GM10266 (cell line): ENCODE measurements at regions not wholly inside any gene's neighbourhood (a gene's known extent, or its start where the extent isn't known, plus 50 kb on each side); places are given as distances from the start of the nearest gene placed in this dataset.

Source experiments
- DNase-seq: peaks from one replicate; pipeline ENCODE4 v3.0.0; 2012; ENCODE audit errors: extremely low spot score
- TF ChIP-seq, protein P1 (sequence below): IDR thresholded peaks from 2 replicates; pipeline ENCODE4 v1.5.1; 2012; ENCODE audit warnings: mild to moderate bottlenecking, low read depth; ENCODE audit not compliant: control insufficient read depth, insufficient read depth; ENCODE audit errors: missing control alignments

DNA sequence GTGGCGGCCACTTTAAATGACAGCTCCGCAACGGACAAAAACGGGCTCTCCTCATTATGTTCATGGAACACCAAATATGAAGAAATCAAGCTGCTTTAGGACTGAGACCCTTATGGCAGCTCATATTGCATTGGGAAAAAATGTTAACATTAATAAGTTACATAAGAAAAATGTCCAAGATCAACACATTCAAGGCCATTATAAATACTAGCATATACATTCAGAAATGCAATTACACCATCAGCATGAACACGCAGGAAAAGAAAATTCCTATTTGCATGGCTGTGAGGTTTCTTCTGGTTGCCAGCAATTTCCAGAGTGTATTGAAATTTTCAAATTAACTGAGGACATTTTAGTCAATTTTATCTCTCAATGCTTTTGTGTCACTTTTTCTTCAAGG lies 374.1 kb upstream of the NRP1 start:
- TF ChIP-seq, protein P1, sequence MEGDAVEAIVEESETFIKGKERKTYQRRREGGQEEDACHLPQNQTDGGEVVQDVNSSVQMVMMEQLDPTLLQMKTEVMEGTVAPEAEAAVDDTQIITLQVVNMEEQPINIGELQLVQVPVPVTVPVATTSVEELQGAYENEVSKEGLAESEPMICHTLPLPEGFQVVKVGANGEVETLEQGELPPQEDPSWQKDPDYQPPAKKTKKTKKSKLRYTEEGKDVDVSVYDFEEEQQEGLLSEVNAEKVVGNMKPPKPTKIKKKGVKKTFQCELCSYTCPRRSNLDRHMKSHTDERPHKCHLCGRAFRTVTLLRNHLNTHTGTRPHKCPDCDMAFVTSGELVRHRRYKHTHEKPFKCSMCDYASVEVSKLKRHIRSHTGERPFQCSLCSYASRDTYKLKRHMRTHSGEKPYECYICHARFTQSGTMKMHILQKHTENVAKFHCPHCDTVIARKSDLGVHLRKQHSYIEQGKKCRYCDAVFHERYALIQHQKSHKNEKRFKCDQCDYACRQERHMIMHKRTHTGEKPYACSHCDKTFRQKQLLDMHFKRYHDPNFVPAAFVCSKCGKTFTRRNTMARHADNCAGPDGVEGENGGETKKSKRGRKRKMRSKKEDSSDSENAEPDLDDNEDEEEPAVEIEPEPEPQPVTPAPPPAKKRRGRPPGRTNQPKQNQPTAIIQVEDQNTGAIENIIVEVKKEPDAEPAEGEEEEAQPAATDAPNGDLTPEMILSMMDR: no peak
- no peak for DNase-seq

DNA sequence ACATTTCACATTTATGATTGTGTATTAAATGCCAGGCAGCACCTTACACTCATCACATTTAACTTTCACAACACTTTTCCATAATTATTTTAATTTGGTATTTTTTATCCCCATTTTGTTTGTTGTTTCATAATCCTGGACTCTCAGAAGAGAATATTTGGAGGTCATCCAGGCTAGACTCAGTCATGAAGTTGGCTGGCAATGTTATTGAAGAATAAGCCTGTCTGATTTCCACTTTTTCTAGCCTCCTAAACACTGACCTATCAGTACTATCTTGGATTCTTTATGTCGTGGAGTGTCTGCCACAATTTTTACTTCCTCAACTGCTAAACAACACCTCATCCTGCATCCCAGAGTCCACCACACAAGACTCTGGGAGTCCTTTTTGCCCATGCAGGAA lies 372.3 kb upstream of the NRP1 start:
- TF ChIP-seq, protein P1: no peak
- no peak for DNase-seq

DNA sequence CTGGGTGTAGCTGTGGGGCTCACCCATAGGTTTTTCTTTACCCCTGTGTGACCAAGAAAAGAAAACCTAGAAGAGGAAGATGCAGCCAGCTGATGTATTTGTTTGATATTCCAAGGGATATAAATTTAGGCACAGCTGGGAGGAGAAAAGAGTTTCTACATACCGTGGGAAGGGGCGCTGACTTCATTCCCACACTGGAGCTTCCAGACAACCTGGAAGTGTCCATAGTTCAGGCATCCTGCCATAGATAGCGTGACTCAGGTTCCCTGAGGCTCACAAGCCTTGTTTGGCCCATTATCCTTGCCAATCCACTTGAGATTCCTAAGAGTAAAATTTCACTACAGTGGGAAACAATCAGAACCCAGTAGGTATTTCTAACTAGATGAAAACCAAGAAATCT lies 371.7 kb upstream of the NRP1 start:
- DNase-seq: no peak
- TF ChIP-seq, protein P1: no peak

DNA sequence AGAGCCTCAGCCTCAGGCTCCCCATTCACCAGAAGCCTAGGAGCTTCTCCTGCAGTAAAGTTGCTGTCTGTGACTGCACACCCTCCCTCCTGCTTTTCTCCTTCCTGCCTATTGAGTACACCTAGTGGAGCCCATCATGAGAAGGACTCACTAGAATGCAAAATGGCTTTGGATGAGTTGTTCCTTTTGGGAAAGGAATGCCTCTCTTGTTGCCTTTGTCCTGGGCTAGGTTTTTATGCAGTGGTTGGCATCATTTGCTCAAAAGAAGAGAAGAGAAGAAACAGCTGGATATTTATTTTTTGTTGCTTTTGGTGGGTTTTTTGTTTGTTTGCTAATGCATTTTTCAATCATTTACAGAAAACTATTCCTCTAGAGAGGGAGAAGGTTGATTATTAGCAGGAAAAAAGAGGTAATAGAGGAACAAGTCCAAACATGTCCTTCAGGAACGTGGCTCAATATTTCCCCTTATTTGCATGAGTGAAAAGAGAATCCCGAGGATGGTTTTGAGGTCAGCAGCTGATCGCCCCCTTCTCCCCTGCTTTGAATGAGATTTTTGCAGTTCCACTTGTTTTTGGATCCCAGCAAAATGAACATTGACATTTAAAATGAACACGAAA lies 369.9 kb upstream of the NRP1 start:
- DNase-seq: no peak
- TF ChIP-seq, protein P1: no peak

DNA sequence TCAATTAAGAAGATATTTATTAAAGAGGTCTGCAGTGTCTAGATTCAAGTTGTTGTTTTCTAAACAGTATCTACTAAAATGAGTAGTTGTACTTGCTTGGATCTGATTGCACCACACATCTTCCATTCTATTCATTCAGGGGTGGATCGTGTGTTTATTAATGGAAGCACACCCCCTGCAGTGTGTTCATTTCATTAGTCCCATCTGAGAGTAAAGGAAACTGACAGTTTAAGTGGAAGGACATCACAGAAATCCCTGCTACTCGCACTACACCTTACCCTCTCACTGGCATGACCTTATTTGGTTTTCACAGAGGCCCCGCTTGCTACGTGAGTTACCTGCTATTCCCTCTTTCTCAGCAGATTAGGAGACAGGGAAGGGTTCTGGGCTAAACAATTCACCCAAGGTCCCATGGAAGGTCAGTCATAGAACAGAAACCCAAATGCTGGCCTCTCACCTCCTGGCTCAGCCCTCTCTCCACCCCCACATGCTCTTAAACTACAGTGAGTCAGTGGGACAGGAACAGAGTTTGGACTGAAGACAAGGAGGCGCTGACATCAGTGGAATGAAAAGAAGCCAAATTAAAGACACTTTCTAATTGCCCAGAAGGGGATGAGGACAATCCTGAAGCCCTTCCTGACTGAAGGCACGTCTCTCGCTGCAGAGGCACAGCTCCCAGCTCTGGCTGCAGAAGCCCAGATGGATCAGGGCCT lies 369.2 kb upstream of the NRP1 start:
- TF ChIP-seq, protein P1: no peak
- no peak for DNase-seq

DNA sequence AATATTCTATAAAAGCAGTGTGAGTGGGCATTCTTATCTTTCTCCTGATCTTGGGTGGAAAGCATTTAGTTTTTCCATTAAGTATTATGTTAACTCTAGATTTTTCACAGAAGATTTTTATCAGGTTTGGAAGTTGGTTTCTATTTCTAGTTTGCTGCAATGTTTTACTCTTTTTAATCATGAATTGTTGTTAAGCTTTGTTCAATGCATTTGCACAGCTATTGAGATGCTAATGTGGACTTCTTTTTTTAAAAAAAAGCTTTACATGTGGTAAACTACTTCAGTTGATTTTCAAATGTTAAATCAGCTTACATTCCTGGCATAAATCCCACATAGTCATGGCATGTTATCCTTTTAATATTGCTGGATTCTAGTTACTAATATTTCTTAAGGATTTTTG lies 363.6 kb upstream of the NRP1 start:
- TF ChIP-seq, protein P1: no peak
- DNase-seq: no peak

DNA sequence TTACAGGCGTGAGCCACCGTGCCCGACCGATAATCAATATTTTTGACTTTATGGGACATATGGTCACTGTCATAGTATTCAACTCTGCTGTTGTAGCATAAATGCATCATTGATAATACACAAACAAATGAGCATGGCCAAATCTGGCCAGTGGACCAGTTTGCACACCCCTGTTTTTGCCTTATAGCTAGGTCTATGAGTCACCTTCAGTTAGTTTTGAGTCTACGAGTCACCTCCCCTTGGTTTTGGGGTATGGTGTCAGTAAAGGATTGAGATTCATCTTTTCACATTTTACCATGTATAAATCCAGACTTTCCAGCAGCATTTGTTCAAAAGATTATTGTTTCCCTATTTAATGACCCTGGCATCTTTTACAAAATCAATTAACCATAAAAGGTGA lies 362.5 kb upstream of the NRP1 start:
- TF ChIP-seq, protein P1: no peak

More for the DNA sequence above, 362.5 kb upstream of the NRP1 start:
- no peak for DNase-seq
